A549 (cell line): ENCODE measurements at regions not wholly inside any gene's neighbourhood (a gene's known extent, or its start where the extent isn't known, plus 50 kb on each side); places are given as distances from the start of the nearest gene placed in this dataset.

Experiments
- ATAC-seq, 2 experiments: fragments of 200-7000 bp in 1 of 2; fragments of >200 bp in 1 of 2; cut with Nextera tagmentation in 1 of 2; cut with Tn5 transposase in 1 of 2; 3 replicates each; pipeline versions ENCODE4 v1.8.0 to v1.9.1; 2018 to 2020; ENCODE audit warnings: mild to moderate bottlenecking in 1 of 2, moderate library complexity in 1 of 2
- CTCF ChIA-PET: fragments of 300-600 bp; sonication (Branson Sonifier 250); formaldehyde crosslinking; extraction: SDS; loops from one replicate; lab custom pipeline; 2021; ENCODE audit warnings: antibody characterized with exemption, inconsistent platforms; lab: Yijun Ruan, JAX
- POLR2A ChIA-PET: fragments of 350-600 bp; formaldehyde crosslinking; extraction: SDS; loops from one replicate; lab custom pipeline; 2021; ENCODE audit warnings: antibody characterized with exemption, inconsistent platforms; lab: Yijun Ruan, JAX
- DNase-seq, 2 experiments: peaks; one replicate each; pipeline versions ENCODE4 v3.0.0 to v3.0.0-alpha.2; 2011 to 2016; ENCODE audit warnings: low read depth in 1 of 2, low spot score in 1 of 2
- FAIRE-seq: peaks from 2 replicates; lab custom pipeline; 2011; peaks lifted over from hg19 to GRCh38; lab: Jason Lieb, UNC
- H3K27ac ChIP-seq, 2 experiments: fragments of >200 bp; sonication (Bioruptor Twin); formaldehyde crosslinking; 3 replicates each; pipeline ENCODE4 v1.5.1; 2016 to 2017
- H3K4me1 ChIP-seq: fragments of >200 bp; sonication (Bioruptor Twin); formaldehyde crosslinking; 3 replicates; pipeline ENCODE4 v1.6.1; 2016
- H3K4me2 ChIP-seq: fragments of >200 bp; sonication (Bioruptor Twin); formaldehyde crosslinking; 3 replicates; pipeline ENCODE4 v1.6.1; 2016
- H3K4me3 ChIP-seq: fragments of >200 bp; sonication (Bioruptor Twin); formaldehyde crosslinking; 3 replicates; pipeline ENCODE4 v1.5.1; 2016
- H3K9me3 ChIP-seq: fragments of >200 bp; sonication (Bioruptor Twin); formaldehyde crosslinking; 3 replicates; pipeline ENCODE4 v1.6.1; 2016
- BHLHE40 ChIP-seq: IDR thresholded peaks from 2 replicates; pipeline ENCODE4 v1.6.1; 2012; ENCODE audit warnings: low read depth, low read length, inconsistent platforms
- CBX2 ChIP-seq: fragments of 200-600 bp; sonication (generic); IDR thresholded peaks from 2 replicates; pipeline ENCODE4 v1.6.1; 2016; ENCODE audit warnings: low read depth, mild to moderate bottlenecking, borderline replicate concordance
- CBX8 ChIP-seq: fragments of 200-600 bp; sonication (generic); IDR thresholded peaks from 2 replicates; pipeline ENCODE4 v1.6.1; 2016
- EHMT2 ChIP-seq: fragments of 200-600 bp; sonication (generic); IDR thresholded peaks from 2 replicates; pipeline ENCODE4 v1.6.1; 2016; ENCODE audit warnings: antibody characterized with exemption, low read depth, mild to moderate bottlenecking, moderate library complexity
- EP300 ChIP-seq, 2 experiments: fragments of >200 bp; sonication (Bioruptor Twin); formaldehyde crosslinking; IDR thresholded peaks; 2 replicates in 1 of 2; 3 replicates in 1 of 2; pipeline ENCODE4 v1.6.1; 2016 to 2017
- FOSB ChIP-seq: fragments of 250-450 bp; sonication (Bioruptor Pico); IDR thresholded peaks from 2 replicates; pipeline ENCODE4 v1.5.0; 2020; ENCODE audit warnings: mild to moderate bottlenecking, moderate library complexity
- FOSL2 ChIP-seq, 2 experiments: fragments of 450-650 bp in 1 of 2; fragments of >200 bp in 1 of 2; sonication (Bioruptor Twin) in 1 of 2; formaldehyde crosslinking; IDR thresholded peaks; 2 replicates each; pipeline versions ENCODE4 v1.5.0 to v1.6.1; 2016 to 2020; ENCODE audit warnings: mild to moderate bottlenecking in 1 of 2, moderate library complexity in 1 of 2
- HEYL ChIP-seq: fragments of 250-450 bp; sonication (Bioruptor Pico); IDR thresholded peaks from 2 replicates; pipeline ENCODE4 v1.8.0; 2021; ENCODE audit warnings: mild to moderate bottlenecking, moderate library complexity
- HOXB13 ChIP-seq: fragments of 250-450 bp; sonication (Bioruptor Pico); IDR thresholded peaks from 2 replicates; pipeline ENCODE4 v1.5.0; 2020; ENCODE audit warnings: low read depth, mild to moderate bottlenecking, moderate library complexity
- JUN ChIP-seq, 2 experiments: fragments of >200 bp; sonication (Bioruptor Twin); formaldehyde crosslinking; IDR thresholded peaks; 2 replicates in 1 of 2; 3 replicates in 1 of 2; pipeline ENCODE4 v1.6.1; 2016 to 2017
- KDM1A ChIP-seq: fragments of 200-600 bp; sonication (generic); IDR thresholded peaks from 2 replicates; pipeline ENCODE4 v1.6.1; 2016; ENCODE audit warnings: low read depth, mild to moderate bottlenecking
- MAX ChIP-seq: IDR thresholded peaks from 2 replicates; pipeline ENCODE4 v1.6.1; 2012
- MAZ ChIP-seq: fragments of 150-350 bp; IDR thresholded peaks from 2 replicates; pipeline ENCODE4 v1.6.1; 2014; ENCODE audit warnings: antibody characterized with exemption, low read depth, low read length, borderline replicate concordance
- MYC ChIP-seq: IDR thresholded peaks from 2 replicates; pipeline ENCODE4 v1.6.1; 2012; ENCODE audit warnings: mild to moderate bottlenecking, inconsistent platforms, low read length, improper control_type of control experiment, borderline replicate concordance
- NR3C1 ChIP-seq: fragments of >200 bp; sonication (Bioruptor Twin); formaldehyde crosslinking; IDR thresholded peaks from 3 replicates; pipeline ENCODE4 v1.6.1; 2017
- PHF8 ChIP-seq: fragments of 200-600 bp; sonication (generic); IDR thresholded peaks from 2 replicates; pipeline ENCODE4 v1.6.1; 2016; ENCODE audit warnings: low read depth, mild to moderate bottlenecking, antibody characterized with exemption, moderate library complexity, borderline replicate concordance
- RAD21 ChIP-seq, 2 experiments: fragments of >200 bp in 1 of 2; sonication (Bioruptor Twin) in 1 of 2; formaldehyde crosslinking in 1 of 2; IDR thresholded peaks in 1 of 2; conservative IDR thresholded peaks in 1 of 2; 2 replicates in 1 of 2; 3 replicates in 1 of 2; pipeline ENCODE4 v1.6.1; 2012 to 2018; ENCODE audit warnings: inconsistent platforms in 1 of 2
- RARB ChIP-seq: fragments of 250-450 bp; sonication (Bioruptor Pico); IDR thresholded peaks from 2 replicates; pipeline ENCODE4 v1.8.0; 2021; ENCODE audit warnings: mild to moderate bottlenecking, moderate library complexity
- RFX5 ChIP-seq: fragments of 450-650 bp; IDR thresholded peaks from 2 replicates; pipeline ENCODE4 v1.7.1; 2014; ENCODE audit warnings: antibody characterized with exemption, mild to moderate bottlenecking, moderate library complexity
- TFCP2L1 ChIP-seq: fragments of 250-450 bp; sonication (Bioruptor Pico); IDR thresholded peaks from 2 replicates; pipeline ENCODE4 v1.5.0; 2021; ENCODE audit warnings: mild to moderate bottlenecking
- ZSCAN20 ChIP-seq: fragments of 250-450 bp; sonication (Bioruptor Pico); IDR thresholded peaks from 2 replicates; pipeline ENCODE4 v1.8.0; 2022; ENCODE audit warnings: mild to moderate bottlenecking, moderate library complexity
- WGBS: methylation state at CpG from one replicate; pipeline ENCODE4 v1.1.6; 2017; ENCODE audit errors: missing lambda C conversion rate; 5-methylcytosine and 5-hydroxymethylcytosine counted together
- TF ChIP-seq, protein P1 (sequence below): fragments of >200 bp; sonication (Bioruptor Twin); formaldehyde crosslinking; IDR thresholded peaks from 2 replicates; pipeline ENCODE4 v1.6.1; 2016

DNA sequence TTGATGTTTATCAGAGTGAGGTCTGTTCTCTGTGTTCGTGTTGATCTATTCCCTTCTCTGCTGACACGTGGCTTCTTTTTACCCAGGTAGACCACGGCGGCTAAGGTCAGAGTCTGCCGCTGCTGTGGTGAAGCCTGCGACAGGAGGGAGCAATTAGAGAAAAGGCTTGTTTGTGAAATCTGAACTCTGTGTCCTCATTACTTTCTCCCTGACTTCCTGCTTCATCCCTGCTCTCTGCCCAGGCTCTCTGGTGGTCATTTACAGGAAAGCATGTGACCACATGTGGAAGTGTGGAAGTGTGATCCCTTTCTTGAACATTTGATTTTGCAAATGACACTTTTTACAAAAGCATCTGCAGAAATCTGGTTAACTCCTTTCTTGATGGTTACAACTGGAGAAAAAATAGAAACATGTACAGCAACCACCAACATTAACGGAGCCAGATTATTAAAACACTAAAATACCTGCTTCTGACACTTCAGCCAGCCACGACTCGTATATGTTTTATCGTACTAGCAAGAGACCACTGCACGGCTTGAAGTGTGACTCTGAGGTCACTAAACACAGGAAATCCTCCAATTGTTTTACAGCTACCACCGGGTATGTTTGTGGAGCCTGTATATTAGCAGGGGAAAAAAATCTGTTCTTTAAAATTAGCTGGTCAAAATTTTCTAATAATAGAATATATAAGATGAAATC is 388.6 kb upstream of the TMPO start:
- 28% methylated on average over 12 of the region's 12 CpGs for WGBS
- ChIA-PET POLR2A (no interaction called here), CTCF (no interaction called here)
- FAIRE-seq: no peak
- no peak overlapping the region for H3K4me3 ChIP-seq
- no peak for DNase-seq
- ATAC-seq: no peak
- TF ChIP-seq EP300 (IDR thresholded peaks at IDR 0.05) (no peak), KDM1A (no peak), RAD21 (conservative IDR thresholded peaks at IDR 0.05 in 1 of 2, IDR thresholded peaks at IDR 0.05 in 1 of 2) (no peak), BHLHE40 (no peak), TFCP2L1 (CRISPR knock-in tag) (no peak), NR3C1 (no peak), JUN (IDR thresholded peaks at IDR 0.05) (no peak), CBX2 (no peak)
- TF ChIP-seq, protein P1, sequence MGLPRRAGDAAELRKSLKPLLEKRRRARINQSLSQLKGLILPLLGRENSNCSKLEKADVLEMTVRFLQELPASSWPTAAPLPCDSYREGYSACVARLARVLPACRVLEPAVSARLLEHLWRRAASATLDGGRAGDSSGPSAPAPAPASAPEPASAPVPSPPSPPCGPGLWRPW: no peak
- no peak overlapping the region for H3K4me2 ChIP-seq
- no peaks in the 10 kb centered on the region for H3K9me3 ChIP-seq
- no peaks in the 10 kb centered on the region for H3K4me1 ChIP-seq
- H3K27ac ChIP-seq: no peak overlapping the region

GRCh38 chr12:98127336-98127679 is 388.1 kb upstream of the TMPO start:
- DNase-seq (no peak), FAIRE-seq (no peak), ATAC-seq (no peak)
- under 1% methylated on average over 3 of the region's 3 CpGs for WGBS
- H3K27ac ChIP-seq: no peak overlapping the region
- ChIA-PET CTCF (no interaction called here), POLR2A (no interaction called here)
- H3K4me1 ChIP-seq: no peaks in the 10 kb centered on the region
- TF ChIP-seq RFX5: no peak
- no peak overlapping the region for H3K4me2 ChIP-seq
- no peak overlapping the region for H3K4me3 ChIP-seq
- H3K9me3 ChIP-seq: no peaks in the 10 kb centered on the region

GRCh38 chr12:98127854-98128253 is 387.5 kb upstream of the TMPO start:
- TF ChIP-seq FOSL2 (IDR thresholded peaks at IDR 0.05) (no peak), FOSL2 (CRISPR knock-in tag; IDR thresholded peaks at IDR 0.05) (no peak), FOSB (CRISPR knock-in tag) (no peak), CBX2 (no peak), HEYL (CRISPR knock-in tag) (no peak), MYC (no peak), EHMT2 (no peak), MAX (no peak), ZSCAN20 (CRISPR knock-in tag) (no peak), PHF8 (no peak)
- TF ChIP-seq, all 56 proteins: peak for 0
- Histone ChIP-seq H3K4me1 (no peaks in the 10 kb centered on the region), H3K4me2 (no peak overlapping the region), H3K4me3 (no peak overlapping the region), H3K27ac (no peak overlapping the region), H3K9me3 (no peaks in the 10 kb centered on the region)
- ATAC-seq (no peak), FAIRE-seq (no peak), DNase-seq (no peak)
- POLR2A ChIA-PET: no interaction called here
- CTCF ChIA-PET: no interaction called here

DNA sequence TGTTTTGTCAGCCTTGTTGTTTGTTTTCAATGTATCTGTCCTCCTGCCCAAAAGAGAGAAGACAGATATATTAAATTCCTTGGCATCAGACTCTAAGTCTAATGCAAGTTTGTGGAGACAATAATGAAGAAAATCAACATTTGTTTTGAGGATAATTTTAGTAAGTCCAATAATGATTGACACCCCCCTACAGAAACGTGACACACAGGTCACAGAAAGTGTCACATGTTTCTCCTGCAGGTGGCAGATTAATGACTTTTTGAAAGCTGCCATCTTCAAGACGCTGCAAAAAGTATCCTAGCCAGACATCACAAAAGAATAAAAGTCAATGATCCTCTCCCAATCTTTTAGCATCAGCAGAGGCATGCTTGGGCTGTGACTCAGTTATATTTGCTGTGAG is 378.8 kb upstream of the TMPO start:
- TF ChIP-seq TFCP2L1 (CRISPR knock-in tag): no peak
- no peak for TF ChIP-seq MAZ
- no peak for TF ChIP-seq HOXB13 (CRISPR knock-in tag)
- TF ChIP-seq JUN (IDR thresholded peaks at IDR 0.05): no peak
- no peak for TF ChIP-seq RARB (CRISPR knock-in tag)
- no peak for TF ChIP-seq CBX8
- TF ChIP-seq PHF8: no peak
- no peak overlapping the region for H3K4me3 ChIP-seq
- no peak overlapping the region for H3K27ac ChIP-seq
- CTCF ChIA-PET: interaction anchor here (0.9 kb wide), 2 partner anchors 55 to 76 kb away, joined by 3 read pairs; no protein-coding TSS in a partner anchor
- H3K9me3 ChIP-seq: no peaks in the 10 kb centered on the region
- 2% methylated on average over 2 of the region's 2 CpGs for WGBS
- DNase-seq (no peak), FAIRE-seq (no peak), ATAC-seq (no peak)
- no peak overlapping the region for H3K4me2 ChIP-seq
- no peaks in the 10 kb centered on the region for H3K4me1 ChIP-seq
- POLR2A ChIA-PET: no interaction called here
